Stomach (tissue), 4 donors: ENCODE measurements at regions not wholly inside any gene's neighbourhood (a gene's known extent, or its start where the extent isn't known, plus 50 kb on each side); places are given as distances from the start of the nearest gene placed in this dataset.

ENCODE experiments used
- POLR2A ChIP-seq, 4 donors: fragments of 450-650 bp; IDR thresholded peaks; one replicate each; pipeline ENCODE4 v1.6.1; 2016; ENCODE audit warnings: antibody characterized with exemption in 4 of 4, control low read depth in 2 of 4, mild to moderate bottlenecking in 1 of 4, moderate library complexity in 1 of 4
- TF ChIP-seq, protein P1 (sequence below), 7 experiments: fragments of 450-650 bp in 4 of 7; fragments of 200-600 bp in 3 of 7; sonication (generic) in 3 of 7; IDR thresholded peaks; one replicate each; pipeline ENCODE4 v1.5.1; 2016 to 2019; ENCODE audit warnings: antibody characterized with exemption in 7 of 7, control low read depth in 2 of 7, mild to moderate bottlenecking in 1 of 7

DNA sequence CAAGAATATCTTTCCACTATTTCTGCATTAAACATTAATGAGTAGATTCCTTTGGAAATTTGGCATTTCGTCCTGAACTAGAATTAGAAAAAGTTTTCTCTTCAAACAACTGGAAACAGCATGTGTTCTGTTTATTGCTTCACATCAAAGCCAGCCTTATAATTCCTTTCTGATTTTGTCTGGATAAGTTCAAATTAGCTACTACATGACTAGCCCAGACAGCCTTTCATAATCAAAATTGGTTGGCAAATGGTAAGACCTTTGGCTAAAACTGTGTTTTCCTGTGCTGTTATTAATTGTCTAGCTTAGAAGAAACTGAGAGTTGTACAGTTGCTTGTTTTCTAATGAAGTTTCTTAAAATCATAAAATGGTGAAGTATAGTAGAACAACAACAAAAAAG is 52.7 kb upstream of the P3H2 start:
- TF ChIP-seq, protein P1, sequence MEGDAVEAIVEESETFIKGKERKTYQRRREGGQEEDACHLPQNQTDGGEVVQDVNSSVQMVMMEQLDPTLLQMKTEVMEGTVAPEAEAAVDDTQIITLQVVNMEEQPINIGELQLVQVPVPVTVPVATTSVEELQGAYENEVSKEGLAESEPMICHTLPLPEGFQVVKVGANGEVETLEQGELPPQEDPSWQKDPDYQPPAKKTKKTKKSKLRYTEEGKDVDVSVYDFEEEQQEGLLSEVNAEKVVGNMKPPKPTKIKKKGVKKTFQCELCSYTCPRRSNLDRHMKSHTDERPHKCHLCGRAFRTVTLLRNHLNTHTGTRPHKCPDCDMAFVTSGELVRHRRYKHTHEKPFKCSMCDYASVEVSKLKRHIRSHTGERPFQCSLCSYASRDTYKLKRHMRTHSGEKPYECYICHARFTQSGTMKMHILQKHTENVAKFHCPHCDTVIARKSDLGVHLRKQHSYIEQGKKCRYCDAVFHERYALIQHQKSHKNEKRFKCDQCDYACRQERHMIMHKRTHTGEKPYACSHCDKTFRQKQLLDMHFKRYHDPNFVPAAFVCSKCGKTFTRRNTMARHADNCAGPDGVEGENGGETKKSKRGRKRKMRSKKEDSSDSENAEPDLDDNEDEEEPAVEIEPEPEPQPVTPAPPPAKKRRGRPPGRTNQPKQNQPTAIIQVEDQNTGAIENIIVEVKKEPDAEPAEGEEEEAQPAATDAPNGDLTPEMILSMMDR (IDR thresholded peaks at IDR 0.05) = no peak
- no peak for TF ChIP-seq POLR2A (IDR thresholded peaks at IDR 0.05)
